H1 (cell line): ENCODE measurements at regions not wholly inside any gene's neighbourhood (a gene's known extent, or its start where the extent isn't known, plus 50 kb on each side); places are given as distances from the start of the nearest gene placed in this dataset.

Experiments used
- BCL11A ChIP-seq, 2 experiments: IDR thresholded peaks; one replicate each; pipeline ENCODE4 v1.6.1; 2011; ENCODE audit warnings: low read depth in 2 of 2, low read length in 2 of 2, mild to moderate bottlenecking in 2 of 2
- BRCA1 ChIP-seq: IDR thresholded peaks from 2 replicates; pipeline ENCODE4 v1.6.1; 2012; ENCODE audit warnings: low read depth, low read length, improper control_type of control experiment
- CHD7 ChIP-seq: fragments of 300-600 bp; sonication (generic); IDR thresholded peaks from 2 replicates; pipeline ENCODE4 v1.7.1; 2012; ENCODE audit warnings: low read length, moderate library complexity, mild to moderate bottlenecking, inconsistent platforms; ENCODE audit not compliant: insufficient replicate concordance
- CREB1 ChIP-seq: IDR thresholded peaks from 2 replicates; pipeline ENCODE4 v1.6.1; 2012; ENCODE audit warnings: inconsistent platforms
- POLR2A ChIP-seq, 2 experiments: IDR thresholded peaks; 1 replicate in 1 of 2; 2 replicates in 1 of 2; pipeline ENCODE4 v1.6.1; 2011; ENCODE audit warnings: low read depth in 2 of 2, low read length in 2 of 2, mild to moderate bottlenecking in 2 of 2; ENCODE audit errors: control extremely low read depth in 1 of 2
- POU5F1 ChIP-seq: IDR thresholded peaks from 2 replicates; pipeline ENCODE4 v1.6.1; 2011; ENCODE audit warnings: low read depth, mild to moderate bottlenecking, low read length, moderate library complexity
- SIRT6 ChIP-seq: IDR thresholded peaks from one replicate; pipeline ENCODE4 v1.7.1; 2012; ENCODE audit warnings: low read length, inconsistent platforms
- SIX5 ChIP-seq: IDR thresholded peaks from 2 replicates; pipeline ENCODE4 v1.6.1; 2011; ENCODE audit warnings: mild to moderate bottlenecking, low read depth, low read length
- SP4 ChIP-seq: IDR thresholded peaks from 2 replicates; pipeline ENCODE4 v1.6.1; 2012; ENCODE audit warnings: low read length, inconsistent platforms
- TAF7 ChIP-seq: optimal IDR thresholded peaks from 2 replicates; pipeline ENCODE3; 2011; ENCODE audit warnings: low read depth, mild to moderate bottlenecking, inconsistent platforms, low read length, moderate library complexity, borderline replicate concordance
- YY1 ChIP-seq: IDR thresholded peaks from 2 replicates; pipeline ENCODE4 v1.6.1; 2011; ENCODE audit warnings: low read depth, mild to moderate bottlenecking, low read length
- ZNF274 ChIP-seq: IDR thresholded peaks from 2 replicates; pipeline ENCODE4 v1.7.0; 2012; ENCODE audit warnings: low read length, borderline replicate concordance; ENCODE audit errors: extremely low read depth
- TF ChIP-seq, protein P1 (sequence below): IDR thresholded peaks from 2 replicates; pipeline ENCODE4 v1.6.1; 2012; ENCODE audit warnings: low read length, inconsistent platforms

GRCh38 chr2:138267902-138268254 is 233.7 kb upstream of the SPOPL start (continued):
- TF ChIP-seq CHD7, result no peak
- TF ChIP-seq SP4, result no peak
- TF ChIP-seq SIRT6, result no peak
- TF ChIP-seq CREB1, result no peak
- no peak for TF ChIP-seq ZNF274
- TF ChIP-seq POLR2A (IDR thresholded peaks at IDR 0.05; ENCODE audit: control extremely low read depth in 1 of 2, low read depth in 2 of 2, low read length in 2 of 2), result no peak
- TF ChIP-seq YY1, result no peak
- TF ChIP-seq BRCA1, result no peak
- TF ChIP-seq SIX5, result no peak
- no peak for TF ChIP-seq TAF7
- TF ChIP-seq, protein P1, sequence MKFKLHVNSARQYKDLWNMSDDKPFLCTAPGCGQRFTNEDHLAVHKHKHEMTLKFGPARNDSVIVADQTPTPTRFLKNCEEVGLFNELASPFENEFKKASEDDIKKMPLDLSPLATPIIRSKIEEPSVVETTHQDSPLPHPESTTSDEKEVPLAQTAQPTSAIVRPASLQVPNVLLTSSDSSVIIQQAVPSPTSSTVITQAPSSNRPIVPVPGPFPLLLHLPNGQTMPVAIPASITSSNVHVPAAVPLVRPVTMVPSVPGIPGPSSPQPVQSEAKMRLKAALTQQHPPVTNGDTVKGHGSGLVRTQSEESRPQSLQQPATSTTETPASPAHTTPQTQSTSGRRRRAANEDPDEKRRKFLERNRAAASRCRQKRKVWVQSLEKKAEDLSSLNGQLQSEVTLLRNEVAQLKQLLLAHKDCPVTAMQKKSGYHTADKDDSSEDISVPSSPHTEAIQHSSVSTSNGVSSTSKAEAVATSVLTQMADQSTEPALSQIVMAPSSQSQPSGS, result no peak
- no peak for TF ChIP-seq POU5F1
- no peak for TF ChIP-seq BCL11A (IDR thresholded peaks at IDR 0.05; ENCODE audit: low read depth in 2 of 2, low read length in 2 of 2)
